Esophagus (tissue), 2 donors: ENCODE measurements at regions not wholly inside any gene's neighbourhood (a gene's known extent, or its start where the extent isn't known, plus 50 kb on each side); places are given as distances from the start of the nearest gene placed in this dataset.

Experiments used
- H3K27ac ChIP-seq, 2 donors: one replicate each; pipeline ENCODE4 v1.5.1; 2013; ENCODE audit warnings: low read depth in 2 of 2, mild to moderate bottlenecking in 2 of 2, inconsistent platforms in 1 of 2, low read length in 1 of 2, moderate library complexity in 1 of 2
- H3K27me3 ChIP-seq, 2 donors: one replicate each; pipeline ENCODE4 v1.6.1; 2013; ENCODE audit warnings: low read length in 2 of 2, control low read depth in 1 of 2, mild to moderate bottlenecking in 1 of 2; ENCODE audit not compliant: insufficient read depth in 2 of 2, control insufficient read depth in 1 of 2
- H3K36me3 ChIP-seq, 2 donors: one replicate each; pipeline ENCODE4 v1.6.1; 2013; ENCODE audit warnings: low read length in 1 of 2; ENCODE audit not compliant: control insufficient read depth in 2 of 2, insufficient read depth in 2 of 2
- H3K4me1 ChIP-seq, 2 donors: one replicate each; pipeline ENCODE4 v1.6.1; 2013; ENCODE audit warnings: low read length in 1 of 2; ENCODE audit not compliant: control insufficient read depth in 2 of 2, insufficient read depth in 2 of 2
- H3K4me3 ChIP-seq, 2 donors: one replicate each; pipeline ENCODE4 v1.5.1; 2013; ENCODE audit warnings: low read length in 2 of 2, mild to moderate bottlenecking in 2 of 2, low read depth in 1 of 2, moderate library complexity in 1 of 2
- H3K9me3 ChIP-seq, 2 donors: one replicate each; pipeline ENCODE4 v1.6.1; 2013; ENCODE audit warnings: mild to moderate bottlenecking in 2 of 2, low read depth in 1 of 2, low read length in 1 of 2, moderate library complexity in 1 of 2; ENCODE audit not compliant: control insufficient read depth in 2 of 2, insufficient read depth in 1 of 2
- WGBS, 2 donors: extraction: QIAGEN DNeasy Blood & Tissue Kit; methylation state at CpG; one replicate each; pipeline ENCODE4 v1.1.7; 2013; 5-methylcytosine and 5-hydroxymethylcytosine counted together
- donor health status: healthy with polysubstance abuse.
- donor health status: Bipolar disorder and iron deficiency.

DNA sequence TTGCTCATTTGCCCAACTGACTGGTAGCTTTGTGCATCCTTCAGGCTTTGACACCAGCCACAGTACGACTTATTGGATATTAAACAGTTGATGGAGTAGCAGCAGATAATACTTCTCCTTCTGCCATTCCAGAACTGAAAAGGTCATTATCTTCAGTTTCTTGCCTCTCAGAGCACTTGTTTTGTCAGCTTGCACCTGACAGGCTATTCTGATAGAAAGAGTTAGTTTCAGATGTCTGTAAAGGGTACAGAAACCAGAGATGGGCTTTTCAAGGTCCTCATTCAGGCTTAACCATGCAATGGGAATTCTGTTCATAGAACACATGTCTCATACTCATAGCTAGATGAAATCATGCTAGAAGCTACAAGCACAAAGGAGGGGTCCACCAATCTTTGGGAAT is 367.2 kb downstream of the OTOL1 start:
- no peak overlapping the region for H3K4me3 ChIP-seq
- H3K27ac ChIP-seq = no peak overlapping the region
- no peaks in the 10 kb centered on the region for H3K4me1 ChIP-seq
- WGBS, 2 donors = 89 to 92% methylated on average over 1 of the region's 1 CpG
- no peaks in the 10 kb centered on the region for H3K9me3 ChIP-seq
- no peaks in the 10 kb centered on the region for H3K27me3 ChIP-seq
- no peaks in the 10 kb centered on the region for H3K36me3 ChIP-seq

DNA sequence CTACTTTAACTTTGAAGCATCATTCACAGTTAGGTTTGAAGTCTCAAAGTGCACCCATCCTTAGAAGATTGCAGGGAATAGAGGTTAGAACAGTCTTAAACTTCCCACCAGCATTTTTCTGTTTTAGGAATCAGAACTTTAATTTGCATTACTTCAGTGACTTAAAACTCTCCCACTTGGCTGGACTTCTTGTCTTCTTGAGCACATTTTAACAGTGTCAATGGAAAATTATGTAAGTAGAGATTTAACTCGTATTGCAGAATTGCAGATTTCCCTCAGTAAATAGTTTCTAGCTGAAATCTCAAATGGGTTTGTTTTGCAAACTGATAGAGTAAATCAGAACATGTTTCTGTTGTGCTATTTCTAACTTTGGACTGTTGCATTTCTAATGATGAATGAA is 369.6 kb downstream of the OTOL1 start:
- no peak overlapping the region for H3K4me3 ChIP-seq
- H3K27me3 ChIP-seq = no peaks in the 10 kb centered on the region
- 37 to 54% methylated on average over 1 of the region's 1 CpG for WGBS, 2 donors
- H3K36me3 ChIP-seq = no peaks in the 10 kb centered on the region
- no peak overlapping the region for H3K27ac ChIP-seq
- H3K4me1 ChIP-seq = no peaks in the 10 kb centered on the region
- H3K9me3 ChIP-seq = no peaks in the 10 kb centered on the region

DNA sequence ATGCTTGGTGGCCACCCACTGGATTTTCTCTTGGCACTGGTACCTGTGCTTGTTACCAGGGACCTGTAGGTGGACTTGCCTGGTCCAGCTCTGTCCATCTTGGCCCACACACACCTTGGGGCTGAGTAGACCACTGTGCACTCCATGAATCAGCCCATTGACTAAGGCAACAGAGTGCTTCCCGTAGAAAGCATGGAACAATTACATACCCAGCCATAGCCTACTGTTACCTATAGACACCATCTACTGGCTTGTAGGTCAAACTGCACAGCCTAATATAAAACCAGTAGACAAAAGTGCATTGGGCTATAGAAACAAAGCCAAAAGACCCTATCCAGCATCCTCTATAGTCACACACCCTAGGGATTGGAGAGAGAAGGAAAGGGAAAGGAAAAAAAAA is 378.9 kb downstream of the OTOL1 start:
- H3K4me3 ChIP-seq = no peak overlapping the region
- no peaks in the 10 kb centered on the region for H3K36me3 ChIP-seq
- H3K27me3 ChIP-seq = no peaks in the 10 kb centered on the region
- no peak overlapping the region for H3K27ac ChIP-seq
- H3K4me1 ChIP-seq = no peaks in the 10 kb centered on the region
- no peaks in the 10 kb centered on the region for H3K9me3 ChIP-seq
- 79 to 94% methylated on average over 1 of the region's 1 CpG for WGBS, 2 donors

DNA sequence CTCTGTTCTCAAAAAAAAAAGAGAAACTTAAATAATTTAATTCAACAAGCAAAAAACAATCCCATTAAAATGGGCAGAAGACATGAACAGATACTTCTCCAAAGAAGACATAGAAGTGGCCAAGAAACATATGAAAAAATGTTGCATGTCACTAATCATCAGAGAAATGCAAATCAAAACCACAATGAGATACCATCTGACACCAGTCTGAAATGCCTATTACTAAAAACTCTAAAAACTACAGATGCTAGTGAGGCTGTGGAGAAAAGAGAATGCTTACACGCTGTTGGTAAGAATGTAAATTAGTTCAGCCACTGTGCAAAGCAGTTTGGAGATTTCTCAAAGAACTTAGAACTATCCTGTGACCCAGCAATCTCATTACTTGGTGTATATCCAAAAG is 382.9 kb downstream of the OTOL1 start:
- H3K4me3 ChIP-seq = no peak overlapping the region
- WGBS, 2 donors = 44 to 69% methylated on average over 1 of the region's 1 CpG
- H3K27me3 ChIP-seq = no peaks in the 10 kb centered on the region

DNA sequence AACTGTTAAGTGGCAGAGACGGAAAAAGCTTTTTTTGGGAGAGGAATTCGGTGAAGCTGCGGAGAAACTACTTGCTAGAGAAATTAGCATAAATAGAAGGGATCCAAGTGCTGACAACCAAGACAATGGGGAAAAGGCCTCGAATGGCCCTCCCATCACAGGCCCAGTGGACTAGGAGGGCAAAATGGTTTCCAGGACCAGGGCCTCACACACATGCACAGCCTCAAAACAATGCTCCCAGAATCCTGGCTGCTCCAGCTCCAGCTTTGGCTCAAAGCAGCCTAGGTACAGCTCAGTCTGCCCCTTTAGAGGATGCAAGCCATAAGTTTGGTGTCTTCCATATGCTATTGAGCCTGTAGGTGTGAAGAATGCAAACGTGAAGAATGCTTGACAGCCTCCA is 388.2 kb downstream of the OTOL1 start:
- no peaks in the 10 kb centered on the region for H3K27me3 ChIP-seq
- no peak overlapping the region for H3K4me3 ChIP-seq
- 64 to 67% methylated on average over 5 of the region's 5 CpGs for WGBS, 2 donors
- peaks cover 0 to 4% of the 10 kb centered on the region in 2 donors for H3K9me3 ChIP-seq
- H3K4me1 ChIP-seq = no peaks in the 10 kb centered on the region
- no peaks in the 10 kb centered on the region for H3K36me3 ChIP-seq
- H3K27ac ChIP-seq = no peak overlapping the region

More for the DNA sequence above, 382.9 kb downstream of the OTOL1 start:
- Histone ChIP-seq H3K4me1 (no peaks in the 10 kb centered on the region), H3K27ac (no peak overlapping the region), H3K9me3 (no peaks in the 10 kb centered on the region), H3K36me3 (no peaks in the 10 kb centered on the region)

DNA sequence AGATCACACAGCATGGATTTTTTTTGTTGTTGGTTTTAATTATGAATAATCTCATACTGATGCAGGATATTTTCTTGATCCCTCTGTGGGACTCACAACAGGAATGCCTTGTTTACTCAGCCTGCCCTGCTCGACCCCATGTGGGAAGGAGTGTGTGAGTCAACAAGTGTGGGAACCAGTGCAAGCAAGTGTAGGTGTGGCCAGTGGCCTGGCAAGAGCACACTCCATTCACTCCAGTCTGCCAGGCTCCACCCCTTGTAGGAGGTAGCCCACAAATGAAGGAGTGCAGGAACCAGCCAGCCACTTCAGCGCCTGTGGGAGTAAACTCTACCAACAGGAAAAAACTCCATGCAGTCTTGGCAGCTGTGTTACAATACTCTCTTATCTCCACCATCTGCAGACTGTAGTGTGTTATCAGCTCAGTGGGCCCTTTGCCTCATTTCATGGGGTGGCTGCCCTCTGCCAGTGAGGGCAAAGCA is 393.6 kb downstream of the OTOL1 start:
- H3K36me3 ChIP-seq = no peaks in the 10 kb centered on the region
- peaks cover 0 to 6% of the 10 kb centered on the region in 2 donors for H3K9me3 ChIP-seq
- H3K27ac ChIP-seq = no peak overlapping the region
- no peaks in the 10 kb centered on the region for H3K27me3 ChIP-seq
- 62 to 64% methylated on average over 2 of the region's 2 CpGs for WGBS, 2 donors
- no peaks in the 10 kb centered on the region for H3K4me1 ChIP-seq
- no peak overlapping the region for H3K4me3 ChIP-seq

DNA sequence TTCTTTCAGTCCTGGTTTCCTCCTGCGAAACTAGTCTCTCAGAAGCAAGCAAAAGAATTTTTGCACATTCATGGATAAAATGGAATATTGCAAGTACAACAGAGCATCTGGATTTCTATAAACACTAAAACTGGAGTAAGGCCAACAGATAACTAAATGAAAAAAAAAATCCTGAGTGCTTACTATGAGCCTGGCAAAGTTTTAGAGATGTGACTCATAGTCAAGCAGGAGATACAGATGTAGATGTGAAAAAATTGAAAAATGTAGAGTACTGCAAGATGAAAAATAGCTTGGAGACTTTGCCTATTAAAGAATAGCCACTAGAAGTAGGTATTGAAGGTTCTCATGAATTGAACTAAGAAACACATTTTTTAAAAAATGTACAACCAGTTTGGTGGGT is 397.4 kb downstream of the OTOL1 start:
- Histone ChIP-seq H3K4me1 (no peaks in the 10 kb centered on the region), H3K36me3 (no peaks in the 10 kb centered on the region), H3K27ac (no peak overlapping the region), H3K4me3 (no peak overlapping the region), H3K27me3 (no peaks in the 10 kb centered on the region), H3K9me3 (peaks cover 0 to 6% of the 10 kb centered on the region in 2 donors)
- WGBS, 2 donors = 43 to 53% methylated on average over 1 of the region's 1 CpG

DNA sequence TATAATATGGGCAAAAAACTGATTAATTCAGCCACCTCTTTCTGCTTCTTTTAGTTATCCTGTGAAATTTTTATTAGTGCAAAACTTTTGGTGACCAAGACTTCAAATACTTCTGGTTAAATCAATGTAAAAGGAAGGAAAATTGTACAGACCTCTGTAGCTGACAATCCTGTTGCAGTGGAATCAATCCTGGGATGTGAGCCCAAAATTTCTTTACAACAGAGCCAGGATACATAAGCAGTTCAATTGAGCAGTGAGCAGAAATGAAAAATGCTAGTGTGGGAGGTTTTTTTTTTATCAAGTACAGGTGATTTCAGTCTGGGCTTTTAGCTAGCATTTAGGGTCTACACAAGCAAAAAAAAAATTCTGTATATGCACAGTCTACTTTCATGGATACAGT is 398.0 kb downstream of the OTOL1 start:
- Histone ChIP-seq H3K27ac (no peak overlapping the region), H3K4me1 (no peaks in the 10 kb centered on the region), H3K27me3 (no peaks in the 10 kb centered on the region), H3K9me3 (peaks cover 0 to 6% of the 10 kb centered on the region in 2 donors), H3K4me3 (no peak overlapping the region), H3K36me3 (no peaks in the 10 kb centered on the region)

DNA sequence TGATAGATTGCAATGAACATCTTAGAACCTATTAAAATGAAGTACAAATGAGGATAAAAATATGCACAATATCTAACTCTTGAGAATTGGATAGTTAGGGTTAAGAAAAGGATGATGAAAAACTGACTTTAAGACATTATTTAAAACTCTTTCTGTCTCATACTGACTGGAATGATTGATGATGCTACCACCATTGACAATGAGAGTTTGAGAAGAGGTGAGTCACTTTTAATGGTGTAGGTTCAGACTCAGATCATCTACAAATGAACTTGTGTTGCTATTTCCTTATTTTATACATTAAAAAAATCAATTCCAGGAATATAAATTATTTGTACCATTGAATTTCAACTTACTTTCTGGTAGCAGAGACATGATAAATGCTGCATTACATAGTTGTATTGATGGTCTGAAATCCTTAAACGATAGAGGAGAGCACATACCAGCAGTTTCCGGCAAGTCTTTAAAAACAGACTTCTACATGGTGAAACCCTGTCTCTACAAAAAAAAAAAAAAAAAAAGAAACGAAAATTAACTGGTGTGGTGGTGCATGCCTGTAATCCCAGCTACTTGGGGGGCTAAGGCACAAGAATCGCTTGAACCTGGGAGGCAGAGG is 409.0 kb downstream of the OTOL1 start:
- H3K9me3 ChIP-seq = no peaks in the 10 kb centered on the region
- H3K4me1 ChIP-seq = no peaks in the 10 kb centered on the region
- H3K4me3 ChIP-seq = no peak overlapping the region
- 83 to 85% methylated on average over 4 of the region's 4 CpGs for WGBS, 2 donors
- H3K27ac ChIP-seq = no peak overlapping the region
- no peaks in the 10 kb centered on the region for H3K36me3 ChIP-seq
- H3K27me3 ChIP-seq = no peaks in the 10 kb centered on the region

DNA sequence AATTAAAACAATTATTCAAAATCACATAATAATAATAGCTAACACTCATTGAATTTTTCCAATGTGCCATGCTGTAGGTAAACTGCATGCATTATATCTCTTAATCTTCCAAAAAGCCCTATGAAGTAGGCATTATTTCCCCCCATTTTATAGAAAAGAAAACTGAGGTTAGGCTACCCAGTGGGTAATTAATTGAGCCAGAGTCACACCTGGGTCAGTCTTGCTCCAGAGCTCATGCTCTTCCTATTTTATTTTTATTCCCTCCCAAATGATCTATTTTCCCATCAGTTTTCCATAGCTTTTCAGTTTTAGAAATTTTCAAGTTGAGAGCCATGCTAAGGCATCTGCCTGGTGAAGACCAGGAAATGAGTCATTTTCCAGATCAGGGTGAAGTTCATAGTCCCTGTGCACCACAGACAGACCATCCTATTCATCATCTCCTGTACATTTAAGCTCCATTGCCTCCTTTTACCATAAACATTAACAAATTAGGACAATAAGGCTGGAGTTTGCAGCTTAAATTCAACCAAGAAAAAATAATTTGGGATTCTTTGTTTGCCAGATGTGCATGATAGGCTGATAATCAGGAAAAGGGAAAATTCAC is 417.3 kb downstream of the OTOL1 start:
- Histone ChIP-seq H3K4me3 (no peak overlapping the region), H3K27ac (no peak overlapping the region), H3K4me1 (no peaks in the 10 kb centered on the region), H3K36me3 (no peaks in the 10 kb centered on the region), H3K9me3 (no peaks in the 10 kb centered on the region), H3K27me3 (no peaks in the 10 kb centered on the region)
